WI38 (cell line): ENCODE measurements at regions not wholly inside any gene's neighbourhood (a gene's known extent, or its start where the extent isn't known, plus 50 kb on each side); places are given as distances from the start of the nearest gene placed in this dataset.

ENCODE experiments used
- H3K4me3 ChIP-seq: 2 replicates; pipeline ENCODE4 v1.5.1; 2011; ENCODE audit warnings: low read depth, mild to moderate bottlenecking, control low read depth, low read length
- CTCF ChIP-seq: IDR thresholded peaks from 2 replicates; pipeline ENCODE4 v1.5.1; 2012; ENCODE audit warnings: low read depth, mild to moderate bottlenecking, control low read depth, low read length

GRCh38 chr19:30878495-30878894, 470.7 kb downstream of the TSHZ3 start:
- no peak overlapping the region for H3K4me3 ChIP-seq
- no peak for TF ChIP-seq CTCF

GRCh38 chr19:30877661-30878113, 471.5 kb downstream of the TSHZ3 start:
- TF ChIP-seq CTCF, result no peak
- H3K4me3 ChIP-seq, result no peak overlapping the region

GRCh38 chr19:30873691-30874090, 475.5 kb downstream of the TSHZ3 start:
- TF ChIP-seq CTCF, result no peak

GRCh38 chr19:30873003-30873402, 476.2 kb downstream of the TSHZ3 start:
- TF ChIP-seq CTCF, result no peak
- H3K4me3 ChIP-seq, result no peak overlapping the region

More at GRCh38 chr19:30873691-30874090, 475.5 kb downstream of the TSHZ3 start:
- no peak overlapping the region for H3K4me3 ChIP-seq

GRCh38 chr19:30871979-30872378, 477.3 kb downstream of the TSHZ3 start:
- no peak overlapping the region for H3K4me3 ChIP-seq
- no peak for TF ChIP-seq CTCF

GRCh38 chr19:30870876-30871275, 478.4 kb downstream of the TSHZ3 start:
- no peak overlapping the region for H3K4me3 ChIP-seq
- no peak for TF ChIP-seq CTCF

- no peak overlapping the region for H3K4me3 ChIP-seq
- no peak for TF ChIP-seq CTCF
Observed at GRCh38 chr19:30865511-30865910, 483.7 kb downstream of the TSHZ3 start.
